ENCODE measurements at regions not wholly inside any gene's neighbourhood (a gene's known extent, or its start where the extent isn't known, plus 50 kb on each side); places are given as distances from the start of the nearest gene placed in this dataset.

DNA sequence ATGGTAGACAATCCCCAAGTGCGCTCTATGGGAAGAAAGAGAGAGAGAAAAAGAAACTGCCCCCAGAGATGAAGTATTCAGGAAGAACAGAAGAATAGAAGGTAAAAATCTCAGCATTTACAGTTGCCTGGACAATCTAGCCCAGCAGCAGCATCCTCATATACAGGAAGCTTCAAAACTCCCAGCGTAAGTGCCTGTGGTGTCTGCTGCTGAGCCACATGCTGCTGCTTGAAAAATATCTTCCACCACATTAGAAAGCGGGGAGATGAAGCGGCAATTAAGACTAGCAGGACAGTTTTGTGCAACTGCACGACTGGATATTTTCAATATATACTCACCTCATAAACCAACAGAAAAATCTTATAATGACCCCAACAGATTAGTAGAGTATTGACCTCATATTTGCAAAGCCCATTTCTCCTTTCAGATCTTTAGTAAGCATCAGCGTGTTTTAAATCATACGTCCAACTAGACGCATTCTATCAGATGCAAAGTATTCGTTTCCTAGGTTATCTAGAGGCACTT, 972.0 kb upstream of the TENM3 start:
- TF ChIP-seq, protein P1, sequence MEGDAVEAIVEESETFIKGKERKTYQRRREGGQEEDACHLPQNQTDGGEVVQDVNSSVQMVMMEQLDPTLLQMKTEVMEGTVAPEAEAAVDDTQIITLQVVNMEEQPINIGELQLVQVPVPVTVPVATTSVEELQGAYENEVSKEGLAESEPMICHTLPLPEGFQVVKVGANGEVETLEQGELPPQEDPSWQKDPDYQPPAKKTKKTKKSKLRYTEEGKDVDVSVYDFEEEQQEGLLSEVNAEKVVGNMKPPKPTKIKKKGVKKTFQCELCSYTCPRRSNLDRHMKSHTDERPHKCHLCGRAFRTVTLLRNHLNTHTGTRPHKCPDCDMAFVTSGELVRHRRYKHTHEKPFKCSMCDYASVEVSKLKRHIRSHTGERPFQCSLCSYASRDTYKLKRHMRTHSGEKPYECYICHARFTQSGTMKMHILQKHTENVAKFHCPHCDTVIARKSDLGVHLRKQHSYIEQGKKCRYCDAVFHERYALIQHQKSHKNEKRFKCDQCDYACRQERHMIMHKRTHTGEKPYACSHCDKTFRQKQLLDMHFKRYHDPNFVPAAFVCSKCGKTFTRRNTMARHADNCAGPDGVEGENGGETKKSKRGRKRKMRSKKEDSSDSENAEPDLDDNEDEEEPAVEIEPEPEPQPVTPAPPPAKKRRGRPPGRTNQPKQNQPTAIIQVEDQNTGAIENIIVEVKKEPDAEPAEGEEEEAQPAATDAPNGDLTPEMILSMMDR (IDR thresholded peaks at IDR 0.05), result no peak
- no peak for TF ChIP-seq POLR2A (IDR thresholded peaks at IDR 0.05)

Measured in vagina (tissue), 2 donors.